HG03095 (cell line): ENCODE measurements at regions not wholly inside any gene's neighbourhood (a gene's known extent, or its start where the extent isn't known, plus 50 kb on each side); places are given as distances from the start of the nearest gene placed in this dataset.
"Not testable (repeated sequence)": the region's sequence is repeated elsewhere in the genome, so short reads cannot be mapped to it uniquely, and the experiment has no call there.

Source experiments
- ATAC-seq: cut with Tn5 transposase; IDR thresholded peaks from one replicate; pipeline ENCODE4 v1.9.1; 2021; ENCODE audit warnings: moderate library complexity; ENCODE audit not compliant: unreplicated experiment

DNA sequence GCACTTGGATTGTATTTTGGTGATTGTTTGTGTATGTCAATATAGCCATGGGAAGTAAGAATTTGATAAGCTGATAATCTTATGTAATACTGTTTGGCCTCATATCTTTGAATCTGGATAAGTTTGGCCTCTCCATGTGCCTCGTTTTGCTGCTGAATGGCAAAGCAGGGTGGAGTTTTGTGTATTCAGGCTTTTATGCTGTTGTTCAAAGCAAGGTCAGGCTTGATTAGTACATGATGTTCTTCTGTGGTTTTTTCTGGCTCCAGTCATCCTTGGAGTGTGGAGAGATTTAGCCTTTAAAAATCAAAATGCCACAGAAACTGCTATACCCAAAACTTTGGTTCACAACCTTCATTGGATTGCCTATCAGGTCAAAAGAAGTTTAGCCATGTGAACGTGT, 728.9 kb upstream of the GJE1 start:
- ATAC-seq, result no peak

GRCh38 chr6:141403103-141403502, 729.6 kb upstream of the GJE1 start:
- no peak for ATAC-seq

DNA sequence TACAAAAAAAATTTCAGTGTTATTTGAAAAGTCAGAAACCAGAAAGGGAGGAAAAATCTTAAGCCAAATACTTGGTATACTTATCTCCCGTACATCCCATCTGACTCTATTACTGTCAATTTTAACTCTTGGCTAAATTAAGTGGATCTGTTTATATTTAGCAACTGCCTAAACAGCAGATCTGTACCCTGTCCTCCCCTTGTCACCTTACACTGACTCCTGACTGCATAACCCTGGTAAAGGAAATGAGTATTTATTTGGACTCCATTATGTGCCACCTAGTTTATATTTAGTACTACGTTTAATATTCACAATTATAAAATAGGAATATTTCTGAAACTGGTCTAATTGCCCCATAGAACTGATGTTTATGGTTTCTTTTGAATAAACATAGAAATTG, 730.2 kb upstream of the GJE1 start:
- ATAC-seq, result no peak

DNA sequence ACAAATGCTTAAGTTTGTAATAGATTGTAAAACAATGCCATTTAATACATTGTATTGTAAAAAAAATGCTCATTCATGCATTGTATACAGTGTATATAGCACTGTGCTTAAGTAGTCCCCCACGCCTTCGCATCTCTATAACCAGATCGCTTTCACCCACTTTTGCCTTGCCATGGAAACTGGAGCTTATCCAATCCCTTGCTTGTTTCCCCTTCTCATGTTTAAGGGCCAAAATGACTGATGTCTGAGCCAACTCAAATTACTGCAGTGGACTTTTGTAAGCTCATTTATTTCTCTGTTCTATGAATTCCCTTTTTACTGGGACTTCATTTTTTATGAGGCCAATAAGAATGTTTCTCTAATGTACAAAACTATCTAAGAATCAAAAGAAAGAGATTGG, 730.9 kb upstream of the GJE1 start:
- no peak for ATAC-seq

GRCh38 chr6:141401168-141401567, 731.6 kb upstream of the GJE1 start:
- ATAC-seq, result no peak

GRCh38 chr6:141398949-141399348, 733.8 kb upstream of the GJE1 start:
- no peak for ATAC-seq

- ATAC-seq, result no peak
Observed at GRCh38 chr6:141395443-141396008, 737.2 kb upstream of the GJE1 start.

GRCh38 chr6:141394565-141395051, 738.1 kb upstream of the GJE1 start:
- ATAC-seq, result no peak

- no peak for ATAC-seq
Observed at GRCh38 chr6:141394125-141394536, 738.6 kb upstream of the GJE1 start.

GRCh38 chr6:141393405-141394124, 739.2 kb upstream of the GJE1 start:
- no peak for ATAC-seq

DNA sequence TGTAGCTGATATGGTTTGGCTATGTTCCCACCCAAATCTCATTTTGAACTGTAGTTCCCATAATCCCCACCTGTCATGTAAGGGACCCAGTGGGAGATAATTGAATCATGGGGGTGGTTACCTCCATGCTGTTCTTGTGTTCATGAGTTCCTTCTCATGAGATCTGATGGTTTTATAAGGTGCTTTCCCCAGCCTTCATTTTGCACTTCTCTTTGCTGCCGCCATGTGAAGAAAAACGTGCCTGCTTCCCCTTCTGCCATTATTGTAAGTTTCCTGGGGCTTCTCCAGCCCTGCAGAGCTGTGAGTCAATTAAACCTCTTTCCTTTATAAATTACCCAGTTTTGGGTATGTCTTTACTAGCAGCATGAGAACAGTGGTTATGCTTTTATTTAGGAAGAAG, 741.6 kb upstream of the GJE1 start:
- ATAC-seq, result not testable (repeated sequence)

DNA sequence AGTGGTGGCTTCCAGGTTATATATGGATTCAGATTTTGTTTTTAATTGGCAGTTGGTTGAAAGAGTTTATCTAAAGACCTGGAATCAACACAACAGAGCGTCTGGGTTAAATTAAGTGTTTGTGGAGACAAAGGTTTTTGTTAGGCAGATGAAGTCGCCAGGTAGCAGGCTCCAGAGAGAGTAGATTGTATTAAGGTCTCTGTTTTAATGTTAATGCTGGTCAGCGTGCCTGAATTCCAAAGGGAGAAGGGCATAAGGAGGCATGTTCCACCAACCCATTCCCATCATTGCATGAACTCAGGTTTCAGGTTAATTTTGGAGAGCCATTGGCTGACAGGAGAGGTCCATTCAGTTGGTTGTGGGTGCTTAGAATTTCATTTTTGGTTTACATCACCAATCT, 744.1 kb upstream of the GJE1 start:
- no peak for ATAC-seq

GRCh38 chr6:141370438-141370837, 762.3 kb upstream of the GJE1 start:
- ATAC-seq, result no peak

- ATAC-seq, result not testable (repeated sequence)
Observed at GRCh38 chr6:141366796-141367195, 765.9 kb upstream of the GJE1 start.

DNA sequence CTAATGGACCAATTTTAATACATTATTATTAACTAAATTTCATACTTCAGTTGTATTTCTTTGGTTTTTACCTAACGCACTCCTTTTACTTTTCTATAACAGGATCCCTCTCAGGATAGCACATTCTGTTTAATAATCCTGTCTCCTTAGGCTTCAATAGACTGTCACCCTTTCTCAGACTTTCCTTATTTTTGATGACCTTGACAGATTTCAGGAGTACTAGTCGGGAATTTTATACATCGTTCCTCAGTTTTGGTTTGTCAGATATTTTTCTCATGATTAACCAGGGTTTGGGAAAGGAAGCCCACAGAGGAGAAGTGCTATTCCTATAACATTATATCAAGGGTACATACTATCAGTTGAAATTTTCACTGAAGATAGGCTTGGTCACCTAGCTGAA, 768.0 kb upstream of the GJE1 start:
- no peak for ATAC-seq

DNA sequence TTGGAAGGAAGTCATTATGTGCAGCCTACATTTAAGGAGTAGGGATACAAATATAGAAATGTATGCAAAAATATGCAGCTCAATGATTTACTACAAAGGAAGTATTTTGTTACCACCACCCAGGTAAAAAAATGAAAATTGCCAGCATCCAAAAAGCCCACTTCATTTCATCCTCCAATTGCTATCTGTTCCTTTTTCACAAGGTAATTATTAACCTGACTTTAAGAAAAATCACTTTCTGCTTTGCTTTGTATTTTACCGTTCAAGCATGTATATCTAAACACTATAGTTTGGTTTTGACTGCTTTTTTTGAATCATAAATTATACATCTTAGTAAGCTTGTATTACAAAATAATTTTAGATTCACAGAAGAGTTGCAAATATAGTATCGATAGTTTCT, 768.5 kb upstream of the GJE1 start:
- no peak for ATAC-seq

- ATAC-seq, result no peak
Observed at GRCh38 chr6:141361559-141361958, 771.2 kb upstream of the GJE1 start.

DNA sequence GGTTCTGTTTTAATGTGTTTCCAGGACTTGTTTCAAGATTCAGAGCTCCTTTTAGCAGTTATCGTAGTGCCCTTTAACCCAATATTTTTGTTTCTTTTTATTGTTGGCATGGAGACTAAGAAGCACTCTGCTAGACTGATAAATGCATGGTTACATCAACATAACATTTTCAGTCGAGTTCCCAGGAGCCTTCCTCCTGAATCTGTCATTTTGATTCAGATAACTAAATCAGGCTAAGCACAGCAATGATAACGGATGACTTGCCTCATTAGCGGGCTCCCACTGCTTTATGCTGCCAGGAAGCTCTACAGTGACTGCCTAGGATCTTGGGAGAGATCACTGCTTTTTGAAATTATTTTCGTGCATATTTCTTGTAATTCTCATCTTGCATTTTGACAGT, 772.8 kb upstream of the GJE1 start:
- no peak for ATAC-seq

GRCh38 chr6:141354191-141354955, 778.4 kb upstream of the GJE1 start:
- ATAC-seq, result no peak

DNA sequence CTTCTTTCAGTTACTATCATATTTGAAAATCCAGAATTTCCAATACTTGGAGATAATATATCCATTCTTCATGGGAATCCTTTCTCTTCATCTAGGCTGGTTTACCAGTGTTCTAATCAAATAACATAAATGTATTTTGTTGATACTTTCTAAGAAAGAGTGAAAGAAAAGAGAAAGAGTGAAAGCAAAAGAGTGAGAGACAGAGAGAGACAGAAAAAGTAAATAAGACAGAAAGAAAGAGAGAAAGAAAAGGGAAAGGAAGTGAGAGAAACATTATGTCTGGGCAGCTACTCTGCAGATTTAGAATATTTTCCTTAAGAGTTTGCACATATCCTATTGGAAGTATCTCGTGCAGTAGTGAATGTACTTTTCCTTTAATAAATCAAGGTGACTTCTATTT, 781.0 kb upstream of the GJE1 start:
- no peak for ATAC-seq

- ATAC-seq, result no peak
Observed at GRCh38 chr6:141349710-141350109, 783.0 kb upstream of the GJE1 start.

DNA sequence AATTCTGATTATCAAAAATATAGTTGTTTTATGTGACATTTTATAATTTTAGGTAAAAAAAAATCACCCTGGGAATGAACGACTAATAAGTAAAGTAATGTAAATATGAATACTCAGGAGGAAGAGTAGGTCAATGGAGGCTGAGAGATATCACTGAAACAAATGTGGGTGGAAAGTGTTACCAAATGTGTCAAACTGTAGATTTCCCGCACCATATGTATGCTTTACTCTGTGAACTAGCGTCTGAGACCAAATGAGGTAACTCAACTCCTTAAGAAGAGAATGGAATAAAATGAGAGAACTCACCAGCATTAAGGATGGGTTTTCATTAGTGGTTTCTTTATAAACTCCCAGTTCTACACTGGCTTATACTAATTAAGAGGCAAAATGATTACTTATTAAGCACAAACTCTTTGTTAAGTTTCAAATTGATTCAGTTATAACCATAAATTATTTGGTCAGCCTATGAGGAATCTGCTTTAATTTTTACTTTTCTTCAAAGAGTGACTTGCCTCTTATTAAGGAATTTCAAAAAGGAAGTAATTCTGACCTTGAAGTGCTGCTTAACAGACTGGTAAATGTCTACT, 784.7 kb upstream of the GJE1 start:
- ATAC-seq, result no peak
